ENCODE measurements at regions not wholly inside any gene's neighbourhood (a gene's known extent, or its start where the extent isn't known, plus 50 kb on each side); places are given as distances from the start of the nearest gene placed in this dataset.

DNA sequence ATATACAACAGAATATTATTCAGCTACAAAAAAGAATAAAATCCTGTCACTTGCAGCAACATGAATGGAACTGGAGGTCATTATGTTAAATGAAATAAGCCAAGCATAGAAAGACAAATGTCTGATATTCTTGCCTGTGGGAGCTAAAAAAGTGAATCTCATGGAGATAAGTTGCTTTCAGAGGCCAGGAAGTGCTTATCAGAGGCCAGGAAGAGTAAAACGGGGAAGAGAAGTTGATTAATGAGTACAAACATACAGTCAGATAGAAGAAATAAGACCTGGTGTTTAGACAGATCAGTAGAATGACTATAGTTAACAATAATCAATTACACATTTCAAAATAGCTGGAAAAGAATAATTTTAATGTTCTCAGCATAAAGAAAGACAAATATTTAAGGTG lies 54.4 kb upstream of the CPHXL start:
- Histone ChIP-seq H3K36me3 (replicated peaks in 1 of 2; ENCODE audit: control extremely low read depth in 1 of 2, control insufficient read depth in 1 of 2, extremely low read depth in 1 of 2, insufficient read depth in 2 of 2, low read length in 1 of 2) (no peaks in the 10 kb centered on the region), H3K4me1 (ENCODE audit: control insufficient read depth in 2 of 2, insufficient read depth in 2 of 2, low read length in 2 of 2) (no peaks in the 10 kb centered on the region), H3K4me2 (replicated peaks; ENCODE audit: low read depth, low read length, poor library complexity, severe bottlenecking) (no peak overlapping the region), H3K4me3 (ENCODE audit: control extremely low read depth in 1 of 5, extremely low read depth in 1 of 5, insufficient read depth in 1 of 5, low read depth in 2 of 5, low read length in 4 of 5) (no peak overlapping the region), H3K27me3 (replicated peaks in 1 of 4; ENCODE audit: control extremely low read depth in 1 of 4, control insufficient read depth in 3 of 4, insufficient read depth in 4 of 4, low read length in 3 of 4) (peaks cover 0 to 20% (median 6%) of the 10 kb centered on the region in 4 experiments), H3K9ac (ENCODE audit: low read length) (no peak overlapping the region), H3K79me2 (ENCODE audit: control insufficient read depth, insufficient read depth, low read length) (no peaks in the 10 kb centered on the region), H2AFZ (ENCODE audit: insufficient read depth, low read depth, low read length, poor library complexity, severe bottlenecking) (no peak overlapping the region), H3K27ac (ENCODE audit: low read length in 2 of 2) (no peak overlapping the region), H4K20me1 (ENCODE audit: control insufficient read depth, insufficient read depth, low read length, poor library complexity, severe bottlenecking) (no peaks in the 10 kb centered on the region), H3K9me3 (ENCODE audit: control extremely low read depth in 1 of 3, control insufficient read depth in 2 of 3, insufficient read depth in 1 of 3, low read length in 2 of 3) (no peaks in the 10 kb centered on the region)
- no peak overlapping the region for H3K27ac Mint-ChIP-seq
- ChIA-PET POLR2A (no interaction called here), CTCF (interaction anchor here (1.0 to 1.4 kb wide), 2 partner anchors 9 to 547 kb away, joined by 3 to 4 read pairs; no protein-coding TSS in a partner anchor)
- H3K9me3 Mint-ChIP-seq (ENCODE audit: insufficient read depth) = no peaks in the 10 kb centered on the region
- WGBS (ENCODE audit: insufficient coverage) = no CpG with 5 or more reads among the region's 1 CpG
- H3K4me3 Mint-ChIP-seq = no peak overlapping the region
- intact Hi-C loops (cut with micrococcal nuclease) = no loop called here
- TF ChIP-seq EZH2 (IDR thresholded peaks at IDR 0.05; ENCODE audit: borderline replicate concordance, insufficient read depth, low read depth, low read length, poor library complexity, severe bottlenecking) = no peak
- TF ChIP-seq, protein P1, sequence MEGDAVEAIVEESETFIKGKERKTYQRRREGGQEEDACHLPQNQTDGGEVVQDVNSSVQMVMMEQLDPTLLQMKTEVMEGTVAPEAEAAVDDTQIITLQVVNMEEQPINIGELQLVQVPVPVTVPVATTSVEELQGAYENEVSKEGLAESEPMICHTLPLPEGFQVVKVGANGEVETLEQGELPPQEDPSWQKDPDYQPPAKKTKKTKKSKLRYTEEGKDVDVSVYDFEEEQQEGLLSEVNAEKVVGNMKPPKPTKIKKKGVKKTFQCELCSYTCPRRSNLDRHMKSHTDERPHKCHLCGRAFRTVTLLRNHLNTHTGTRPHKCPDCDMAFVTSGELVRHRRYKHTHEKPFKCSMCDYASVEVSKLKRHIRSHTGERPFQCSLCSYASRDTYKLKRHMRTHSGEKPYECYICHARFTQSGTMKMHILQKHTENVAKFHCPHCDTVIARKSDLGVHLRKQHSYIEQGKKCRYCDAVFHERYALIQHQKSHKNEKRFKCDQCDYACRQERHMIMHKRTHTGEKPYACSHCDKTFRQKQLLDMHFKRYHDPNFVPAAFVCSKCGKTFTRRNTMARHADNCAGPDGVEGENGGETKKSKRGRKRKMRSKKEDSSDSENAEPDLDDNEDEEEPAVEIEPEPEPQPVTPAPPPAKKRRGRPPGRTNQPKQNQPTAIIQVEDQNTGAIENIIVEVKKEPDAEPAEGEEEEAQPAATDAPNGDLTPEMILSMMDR (IDR thresholded peaks at IDR 0.05) = no peak
- ATAC-seq (ENCODE audit: low read depth) = no peak
- peaks cover 49% of the 10 kb centered on the region for H3K27me3 Mint-ChIP-seq
- H3K4me1 Mint-ChIP-seq = no peaks in the 10 kb centered on the region
- no peak for DNase-seq

DNA sequence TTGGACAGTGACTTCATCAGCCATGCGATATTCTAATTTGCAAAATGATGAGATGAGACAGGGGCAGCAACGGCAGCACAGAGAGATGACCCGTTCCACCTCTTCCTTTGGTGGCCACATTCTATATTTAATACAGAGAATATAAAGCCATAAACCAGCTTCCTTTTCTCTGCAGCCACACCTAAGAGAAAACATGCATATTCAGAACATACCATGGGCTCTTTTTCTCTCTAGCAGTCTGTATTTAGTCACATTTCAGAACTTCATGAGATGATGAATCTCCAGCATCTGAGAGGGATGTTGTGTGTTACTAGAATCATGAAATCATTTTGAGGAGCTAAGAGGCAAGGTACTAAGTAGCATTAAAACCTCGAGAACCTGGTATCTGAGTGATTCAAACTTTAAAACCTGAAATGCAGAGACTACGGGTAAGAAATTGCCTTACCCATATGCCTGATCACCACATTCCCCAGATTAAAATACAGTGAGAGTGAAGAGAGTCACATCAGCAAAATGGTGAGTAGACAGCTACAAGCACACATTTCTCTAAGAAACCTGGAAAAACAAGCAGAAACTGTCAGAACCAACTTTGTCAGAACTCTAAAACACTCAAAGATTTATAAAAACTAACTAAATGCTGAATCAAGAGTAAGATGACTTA lies 55.5 kb upstream of the CPHXL start:
- CTCF ChIA-PET = interaction anchor here (0.5 to 1.3 kb wide), 3 partner anchors 435 to 1390 kb away, joined by 3 to 4 read pairs (median 3); no protein-coding TSS in a partner anchor
- POLR2A ChIA-PET = no interaction called here
- intact Hi-C loops (cut with micrococcal nuclease) = no loop called here

More for the DNA sequence above, 55.5 kb upstream of the CPHXL start:
- Mint-ChIP-seq H3K27me3 (peaks cover 46% of the 10 kb centered on the region), H3K27ac (no peak overlapping the region), H3K9me3 (ENCODE audit: insufficient read depth) (no peaks in the 10 kb centered on the region), H3K4me1 (no peaks in the 10 kb centered on the region), H3K4me3 (no peak overlapping the region)
- Histone ChIP-seq H3K4me1 (ENCODE audit: control insufficient read depth in 2 of 2, insufficient read depth in 2 of 2, low read length in 2 of 2) (no peaks in the 10 kb centered on the region), H2AFZ (ENCODE audit: insufficient read depth, low read depth, low read length, poor library complexity, severe bottlenecking) (no peak overlapping the region), H3K9me3 (ENCODE audit: control extremely low read depth in 1 of 3, control insufficient read depth in 2 of 3, insufficient read depth in 1 of 3, low read length in 2 of 3) (no peaks in the 10 kb centered on the region), H3K4me2 (replicated peaks; ENCODE audit: low read depth, low read length, poor library complexity, severe bottlenecking) (no peak overlapping the region), H3K4me3 (ENCODE audit: control extremely low read depth in 1 of 5, extremely low read depth in 1 of 5, insufficient read depth in 1 of 5, low read depth in 2 of 5, low read length in 4 of 5) (no peak overlapping the region), H3K36me3 (replicated peaks in 1 of 2; ENCODE audit: control extremely low read depth in 1 of 2, control insufficient read depth in 1 of 2, extremely low read depth in 1 of 2, insufficient read depth in 2 of 2, low read length in 1 of 2) (no peaks in the 10 kb centered on the region), H3K27me3 (replicated peaks in 1 of 4; ENCODE audit: control extremely low read depth in 1 of 4, control insufficient read depth in 3 of 4, insufficient read depth in 4 of 4, low read length in 3 of 4) (peaks cover 0 to 17% (median 4%) of the 10 kb centered on the region in 4 experiments), H3K9ac (ENCODE audit: low read length) (no peak overlapping the region), H4K20me1 (ENCODE audit: control insufficient read depth, insufficient read depth, low read length, poor library complexity, severe bottlenecking) (no peaks in the 10 kb centered on the region), H3K79me2 (ENCODE audit: control insufficient read depth, insufficient read depth, low read length) (no peaks in the 10 kb centered on the region), H3K27ac (ENCODE audit: low read length in 2 of 2) (no peak overlapping the region)
- no peak for ATAC-seq (ENCODE audit: low read depth)
- 61% methylated on average over 2 of the region's 5 CpGs for WGBS (ENCODE audit: insufficient coverage)
- TF ChIP-seq, protein P1 (IDR thresholded peaks at IDR 0.05) = no peak
- no peak for TF ChIP-seq EZH2 (IDR thresholded peaks at IDR 0.05; ENCODE audit: borderline replicate concordance, insufficient read depth, low read depth, low read length, poor library complexity, severe bottlenecking)
- DNase-seq = no peak

Measured in B cell (primary cell).